Tibial nerve (tissue), 4 donors: ENCODE measurements at regions not wholly inside any gene's neighbourhood (a gene's known extent, or its start where the extent isn't known, plus 50 kb on each side); places are given as distances from the start of the nearest gene placed in this dataset.

Experiments
- DNase-seq, 2 donors: peaks; one replicate each; pipeline ENCODE4 v3.0.0-alpha.2; 2019; ENCODE audit warnings: low spot score in 2 of 2
- H3K27ac ChIP-seq, 4 donors: fragments of 200-600 bp; sonication (generic) in 3 of 4; one replicate each; pipeline ENCODE4 v1.5.1; 2017 to 2019; ENCODE audit warnings: mild to moderate bottlenecking in 1 of 4
- H3K27me3 ChIP-seq, 2 donors: fragments of 200-600 bp; sonication (generic) in 1 of 2; one replicate each; pipeline versions ENCODE4 v1.5.1 to v1.6.0; 2017 to 2019
- H3K36me3 ChIP-seq, 3 donors: fragments of 200-600 bp; sonication (generic); one replicate each; pipeline ENCODE4 v1.5.1; 2018 to 2019
- H3K4me1 ChIP-seq, 4 donors: fragments of 200-600 bp; sonication (generic) in 3 of 4; one replicate each; pipeline ENCODE4 v1.5.1; 2017 to 2019
- H3K4me3 ChIP-seq, 4 donors: fragments of 200-600 bp; sonication (generic) in 3 of 4; one replicate each; pipeline ENCODE4 v1.5.1; 2017 to 2019; ENCODE audit warnings: mild to moderate bottlenecking in 1 of 4, moderate library complexity in 1 of 4
- H3K9me3 ChIP-seq, 4 donors: fragments of 200-600 bp; sonication (generic) in 3 of 4; one replicate each; pipeline ENCODE4 v1.5.1; 2017 to 2019
- CTCF ChIP-seq, 5 experiments: fragments of 200-600 bp in 3 of 5; fragments of 450-650 bp in 2 of 5; sonication (generic) in 3 of 5; IDR thresholded peaks; one replicate each; pipeline ENCODE4 v1.5.1; 2016 to 2019; ENCODE audit warnings: antibody characterized with exemption in 5 of 5, mild to moderate bottlenecking in 3 of 5, moderate library complexity in 2 of 5
- EP300 ChIP-seq, 2 donors: sonication (generic); formaldehyde crosslinking; IDR thresholded peaks; one replicate each; pipeline ENCODE4 v1.6.1; 2017; ENCODE audit warnings: antibody characterized with exemption in 2 of 2, mild to moderate bottlenecking in 1 of 2
- POLR2A ChIP-seq, 2 donors: fragments of 450-650 bp; IDR thresholded peaks; one replicate each; pipeline ENCODE4 v1.6.1; 2017; ENCODE audit warnings: antibody characterized with exemption in 2 of 2, mild to moderate bottlenecking in 2 of 2, moderate library complexity in 2 of 2
- WGBS, 2 donors: methylation state at CpG; one replicate each; pipeline ENCODE4 v1.1.5; 2018; 5-methylcytosine and 5-hydroxymethylcytosine counted together

- WGBS, 2 donors: 71 to 84% methylated on average over 5 to 9 of the region's 9 CpGs
- H3K27me3 ChIP-seq: peaks cover 0 to 48% of the 10 kb centered on the region in 2 donors
- TF ChIP-seq POLR2A (IDR thresholded peaks at IDR 0.05): no peak
- TF ChIP-seq CTCF (IDR thresholded peaks at IDR 0.05): no peak
- no peak for TF ChIP-seq EP300 (IDR thresholded peaks at IDR 0.05)
- no peak for DNase-seq
- H3K27ac ChIP-seq: no peak overlapping the region
- no peaks in the 10 kb centered on the region for H3K36me3 ChIP-seq
- H3K4me1 ChIP-seq: no peaks in the 10 kb centered on the region
- no peak overlapping the region for H3K4me3 ChIP-seq
- H3K9me3 ChIP-seq: no peaks in the 10 kb centered on the region
Observed at GRCh38 chr4:3858765-3859388, 92.7 kb downstream of the ADRA2C start.

- Histone ChIP-seq H3K27ac (no peak overlapping the region), H3K9me3 (no peaks in the 10 kb centered on the region), H3K36me3 (no peaks in the 10 kb centered on the region), H3K4me3 (no peak overlapping the region), H3K4me1 (no peaks in the 10 kb centered on the region), H3K27me3 (peaks cover 0 to 55% of the 10 kb centered on the region in 2 donors)
- WGBS, 2 donors: 89 to 96% methylated on average over 5 to 8 of the region's 8 CpGs
- no peak for DNase-seq
- TF ChIP-seq CTCF (IDR thresholded peaks at IDR 0.05): no peak
- no peak for TF ChIP-seq EP300 (IDR thresholded peaks at IDR 0.05)
Observed at GRCh38 chr4:3859571-3859970, 93.4 kb downstream of the ADRA2C start.

GRCh38 chr4:3860061-3860912, 94.1 kb downstream of the ADRA2C start:
- TF ChIP-seq EP300 (IDR thresholded peaks at IDR 0.05) (no peak), CTCF (IDR thresholded peaks at IDR 0.05) (no peak), POLR2A (IDR thresholded peaks at IDR 0.05) (no peak)
- Histone ChIP-seq H3K9me3 (no peaks in the 10 kb centered on the region), H3K4me1 (no peaks in the 10 kb centered on the region), H3K36me3 (no peaks in the 10 kb centered on the region), H3K27ac (no peak overlapping the region), H3K27me3 (peaks cover 0 to 52% of the 10 kb centered on the region in 2 donors), H3K4me3 (no peak overlapping the region)
- WGBS, 2 donors: 73 to 79% methylated on average over 24 to 35 of the region's 35 CpGs
- DNase-seq: no peak

GRCh38 chr4:3860913-3861636, 94.9 kb downstream of the ADRA2C start:
- Histone ChIP-seq H3K36me3 (no peaks in the 10 kb centered on the region), H3K27me3 (peaks cover 0 to 56% of the 10 kb centered on the region in 2 donors), H3K9me3 (no peaks in the 10 kb centered on the region), H3K4me3 (no peak overlapping the region), H3K27ac (no peak overlapping the region), H3K4me1 (no peaks in the 10 kb centered on the region)
- TF ChIP-seq EP300 (IDR thresholded peaks at IDR 0.05) (no peak), CTCF (IDR thresholded peaks at IDR 0.05) (no peak), POLR2A (IDR thresholded peaks at IDR 0.05) (no peak)
- 84 to 85% methylated on average over 26 to 28 of the region's 28 CpGs for WGBS, 2 donors
- no peak for DNase-seq
